ENCODE measurements at regions not wholly inside any gene's neighbourhood (a gene's known extent, or its start where the extent isn't known, plus 50 kb on each side); places are given as distances from the start of the nearest gene placed in this dataset.

DNA sequence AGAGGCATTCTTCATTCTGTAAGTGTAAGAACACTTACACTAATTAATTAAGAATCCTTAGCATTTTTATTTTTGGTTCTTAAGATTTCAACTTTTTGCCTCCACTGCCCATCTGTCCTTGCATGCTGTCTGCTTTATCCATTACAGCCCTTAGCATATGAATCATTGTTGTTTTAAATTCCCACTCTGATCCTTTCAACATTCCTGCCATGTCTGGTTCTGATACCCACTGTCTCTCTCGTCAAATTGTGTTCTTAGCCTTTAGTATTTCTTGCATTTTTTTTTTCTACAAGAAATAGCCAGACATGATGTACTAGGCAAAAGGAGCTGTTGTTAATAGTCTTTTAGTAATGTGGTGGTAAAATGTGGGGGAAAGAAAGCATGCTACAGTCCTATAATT, 1360.0 kb downstream of the TECRL start:
- no peak overlapping the region for H3K4me3 ChIP-seq
- no peaks in the 10 kb centered on the region for H3K27me3 ChIP-seq
- no peaks in the 10 kb centered on the region for H3K36me3 ChIP-seq
- intact Hi-C loops (cut with DNase I), result no loop called here
- no peaks in the 10 kb centered on the region for H3K4me1 ChIP-seq
- H3K9me3 ChIP-seq, result peaks cover 0 to 7% (median 0%) of the 10 kb centered on the region in 3 donors
- DNase-seq, result no peak
- no peak overlapping the region for H3K27ac ChIP-seq
- WGBS, 2 donors, result 50 to 75% methylated on average over 1 of the region's 1 CpG
- TF ChIP-seq, protein P1, sequence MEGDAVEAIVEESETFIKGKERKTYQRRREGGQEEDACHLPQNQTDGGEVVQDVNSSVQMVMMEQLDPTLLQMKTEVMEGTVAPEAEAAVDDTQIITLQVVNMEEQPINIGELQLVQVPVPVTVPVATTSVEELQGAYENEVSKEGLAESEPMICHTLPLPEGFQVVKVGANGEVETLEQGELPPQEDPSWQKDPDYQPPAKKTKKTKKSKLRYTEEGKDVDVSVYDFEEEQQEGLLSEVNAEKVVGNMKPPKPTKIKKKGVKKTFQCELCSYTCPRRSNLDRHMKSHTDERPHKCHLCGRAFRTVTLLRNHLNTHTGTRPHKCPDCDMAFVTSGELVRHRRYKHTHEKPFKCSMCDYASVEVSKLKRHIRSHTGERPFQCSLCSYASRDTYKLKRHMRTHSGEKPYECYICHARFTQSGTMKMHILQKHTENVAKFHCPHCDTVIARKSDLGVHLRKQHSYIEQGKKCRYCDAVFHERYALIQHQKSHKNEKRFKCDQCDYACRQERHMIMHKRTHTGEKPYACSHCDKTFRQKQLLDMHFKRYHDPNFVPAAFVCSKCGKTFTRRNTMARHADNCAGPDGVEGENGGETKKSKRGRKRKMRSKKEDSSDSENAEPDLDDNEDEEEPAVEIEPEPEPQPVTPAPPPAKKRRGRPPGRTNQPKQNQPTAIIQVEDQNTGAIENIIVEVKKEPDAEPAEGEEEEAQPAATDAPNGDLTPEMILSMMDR (IDR thresholded peaks at IDR 0.05), result no peak
- no peak for TF ChIP-seq POLR2A (IDR thresholded peaks at IDR 0.05)

DNA sequence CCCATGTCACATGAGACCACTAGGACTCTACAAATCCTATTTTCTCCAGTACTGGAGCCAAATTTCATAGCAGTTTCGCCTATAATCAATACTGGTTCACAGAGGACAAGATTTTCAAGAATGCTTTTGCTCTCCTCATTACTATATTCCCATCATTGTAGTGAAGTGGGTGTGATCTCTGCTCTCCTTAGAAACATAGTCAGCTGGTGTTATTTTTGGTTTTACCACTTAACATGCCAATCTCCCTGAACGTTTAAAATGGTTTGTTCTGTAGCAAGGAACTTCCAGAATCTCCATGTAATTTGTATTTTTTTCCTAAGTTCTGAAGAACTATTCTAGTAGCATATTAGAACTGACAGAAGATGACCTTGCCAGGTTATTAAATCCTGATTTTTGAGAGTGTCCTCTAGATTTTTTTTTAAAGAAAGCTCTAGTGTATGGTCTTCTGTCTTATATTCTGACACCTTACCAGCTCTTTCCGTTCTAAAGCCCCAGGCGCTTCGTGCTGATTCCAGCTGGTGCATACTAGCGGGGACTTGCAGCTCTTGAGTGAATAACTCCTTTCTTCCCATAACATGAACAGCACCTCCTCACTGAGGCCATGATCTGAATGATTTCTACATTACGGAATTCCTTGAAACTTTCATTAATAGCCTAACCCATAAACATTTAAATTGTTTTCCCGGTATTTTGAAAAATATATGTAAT, 1372.9 kb downstream of the TECRL start:
- no peak for DNase-seq
- Histone ChIP-seq H3K27me3 (no peaks in the 10 kb centered on the region), H3K36me3 (no peaks in the 10 kb centered on the region), H3K4me1 (no peaks in the 10 kb centered on the region), H3K27ac (no peak overlapping the region), H3K4me3 (no peak overlapping the region), H3K9me3 (no peaks in the 10 kb centered on the region)
- intact Hi-C loops (cut with DNase I), result no loop called here
- TF ChIP-seq POLR2A (IDR thresholded peaks at IDR 0.05), result no peak
- TF ChIP-seq, protein P1 (IDR thresholded peaks at IDR 0.05), result no peak
- 62 to 65% methylated on average over 8 of the region's 8 CpGs for WGBS, 2 donors

DNA sequence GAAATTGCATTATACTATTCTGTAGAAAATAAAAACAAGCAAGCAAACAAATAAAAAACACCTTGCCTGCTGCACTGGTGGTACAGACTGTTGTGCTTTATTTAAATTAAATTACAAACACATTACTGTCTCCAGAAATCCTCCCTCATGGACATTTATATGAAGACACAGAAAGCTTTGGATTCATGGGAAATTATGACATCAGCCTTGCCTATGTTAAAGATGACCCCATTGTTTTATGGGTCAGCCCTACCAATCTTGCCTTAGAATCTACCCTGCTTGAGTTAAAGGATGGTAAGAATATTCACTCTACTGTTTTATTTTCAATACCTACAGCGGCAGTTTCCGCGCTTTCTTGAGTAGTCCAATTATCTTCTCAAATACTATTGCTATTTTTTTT, 1379.9 kb downstream of the TECRL start:
- Histone ChIP-seq H3K27ac (no peak overlapping the region), H3K27me3 (no peaks in the 10 kb centered on the region), H3K4me3 (no peak overlapping the region), H3K36me3 (no peaks in the 10 kb centered on the region), H3K9me3 (no peaks in the 10 kb centered on the region), H3K4me1 (no peaks in the 10 kb centered on the region)
- intact Hi-C loops (cut with DNase I), result no loop called here
- WGBS, 2 donors, result 64 to 83% methylated on average over 3 of the region's 3 CpGs
- DNase-seq, result no peak
- no peak for TF ChIP-seq POLR2A (IDR thresholded peaks at IDR 0.05)
- TF ChIP-seq, protein P1 (IDR thresholded peaks at IDR 0.05), result no peak

DNA sequence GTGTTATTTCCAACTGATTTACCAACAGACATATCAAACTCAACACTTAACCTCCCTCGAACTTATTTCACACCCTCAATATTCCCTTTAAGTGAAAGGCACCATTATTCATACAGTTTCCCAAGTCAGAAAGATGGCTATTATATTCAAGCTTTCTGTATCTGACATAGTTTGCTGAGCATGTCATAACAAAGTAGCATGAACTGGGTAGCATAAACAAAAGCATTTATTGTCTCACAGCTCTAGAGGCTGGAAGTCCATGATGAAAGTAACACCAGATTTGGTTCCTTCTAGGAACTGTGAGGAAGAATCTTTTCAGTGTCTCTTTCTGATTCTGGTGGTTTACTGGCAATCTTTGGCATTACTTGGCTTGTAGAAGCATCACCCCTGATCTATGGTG, 1388.6 kb downstream of the TECRL start:
- H3K4me1 ChIP-seq, result no peaks in the 10 kb centered on the region
- H3K27me3 ChIP-seq, result no peaks in the 10 kb centered on the region
- no peak overlapping the region for H3K4me3 ChIP-seq
- H3K9me3 ChIP-seq, result no peaks in the 10 kb centered on the region
- no peak for DNase-seq
- no peaks in the 10 kb centered on the region for H3K36me3 ChIP-seq
- 61 to 73% methylated on average over 1 of the region's 1 CpG for WGBS, 2 donors
- no peak overlapping the region for H3K27ac ChIP-seq
- intact Hi-C loops (cut with DNase I), result no loop called here
- TF ChIP-seq, protein P1 (IDR thresholded peaks at IDR 0.05), result no peak
- no peak for TF ChIP-seq POLR2A (IDR thresholded peaks at IDR 0.05)

DNA sequence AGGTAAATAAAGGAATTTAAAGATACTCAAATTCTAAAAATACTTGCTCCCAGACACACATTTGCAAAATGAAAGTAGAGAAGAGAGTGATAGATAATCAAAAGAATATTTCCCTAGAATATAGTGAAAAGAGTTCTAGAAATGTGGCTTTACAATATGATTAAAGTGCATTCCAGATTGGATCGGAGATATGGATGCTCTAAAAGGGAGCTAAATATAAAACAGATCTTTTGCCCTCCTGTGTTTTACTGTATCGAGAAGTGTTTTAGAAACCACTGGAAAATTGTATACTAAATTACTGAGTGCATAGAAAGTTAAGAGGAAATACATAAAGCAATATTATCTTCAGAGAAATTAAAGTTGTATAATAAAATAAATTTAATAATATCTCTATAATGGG, 1392.0 kb downstream of the TECRL start:
- Histone ChIP-seq H3K9me3 (no peaks in the 10 kb centered on the region), H3K4me3 (no peak overlapping the region), H3K27ac (no peak overlapping the region), H3K4me1 (no peaks in the 10 kb centered on the region), H3K27me3 (no peaks in the 10 kb centered on the region), H3K36me3 (no peaks in the 10 kb centered on the region)
- intact Hi-C loops (cut with DNase I), result no loop called here
- 74 to 90% methylated on average over 2 of the region's 2 CpGs for WGBS, 2 donors
- TF ChIP-seq POLR2A (IDR thresholded peaks at IDR 0.05), result no peak
- TF ChIP-seq, protein P1 (IDR thresholded peaks at IDR 0.05), result no peak
- no peak for DNase-seq

All from esophagus squamous epithelium (tissue), 5 donors.